OCI-LY7 (cell line): ENCODE measurements at regions not wholly inside any gene's neighbourhood (a gene's known extent, or its start where the extent isn't known, plus 50 kb on each side); places are given as distances from the start of the nearest gene placed in this dataset.

Experiments
- BruUV-seq: library from RNA; stranded (reverse); fragments of 400-500 nt; replicated peaks from 2 replicates; lab custom pipeline; 2021; lab: Mats Ljungman, UMichigan
- CTCF ChIA-PET: fragments of 300-600 bp; sonication (Branson Sonifier 250); formaldehyde crosslinking; loops from one replicate; lab custom pipeline; 2022; ENCODE audit warnings: antibody characterized with exemption; ENCODE audit not compliant: unreplicated experiment; lab: Charles Lee
- POLR2A ChIA-PET: fragments of 300-600 bp; sonication (Branson Sonifier 250); formaldehyde crosslinking; loops from one replicate; lab custom pipeline; 2022; ENCODE audit warnings: antibody characterized with exemption; lab: Charles Lee
- DNase-seq: peaks from one replicate; pipeline ENCODE4 v3.0.0-alpha.2; 2015; ENCODE audit warnings: low spot score
- H2AFZ ChIP-seq: fragments of 200-600 bp; sonication (generic), shearing (Covaris generic); 2 replicates; pipeline ENCODE4 v1.6.1; 2014; ENCODE audit warnings: mild to moderate bottlenecking, antibody characterized with exemption, low read length, moderate library complexity
- H3K27ac ChIP-seq: fragments of 200-600 bp; sonication (generic); 2 replicates; pipeline ENCODE4 v1.5.1; 2014; ENCODE audit warnings: mixed run types, low read depth, mild to moderate bottlenecking, moderate library complexity, low read length, inconsistent platforms; ENCODE audit not compliant: poor library complexity, severe bottlenecking
- H3K36me3 ChIP-seq: fragments of 200-600 bp; sonication (generic); 2 replicates; pipeline ENCODE4 v1.6.1; 2014; ENCODE audit warnings: mild to moderate bottlenecking, antibody characterized with exemption, low read length, moderate library complexity, mixed read lengths; ENCODE audit not compliant: insufficient read depth
- H3K4me1 ChIP-seq: fragments of 200-600 bp; sonication (generic); 2 replicates; pipeline ENCODE4 v1.5.1; 2014; ENCODE audit warnings: mild to moderate bottlenecking, low read length; ENCODE audit not compliant: insufficient read depth, poor library complexity, severe bottlenecking
- H3K4me2 ChIP-seq: fragments of 200-600 bp; sonication (generic); 2 replicates; pipeline ENCODE4 v1.6.1; 2014; ENCODE audit warnings: mild to moderate bottlenecking, low read length
- H3K4me3 ChIP-seq: fragments of 200-600 bp; sonication (generic); 2 replicates; pipeline ENCODE4 v1.5.1; 2014; ENCODE audit warnings: mild to moderate bottlenecking, low read depth, low read length; ENCODE audit not compliant: poor library complexity, severe bottlenecking
- H3K79me2 ChIP-seq: fragments of 200-600 bp; sonication (generic); 2 replicates; pipeline ENCODE4 v1.6.1; 2016; ENCODE audit warnings: low read depth, mild to moderate bottlenecking, low read length, moderate library complexity, mixed read lengths; ENCODE audit not compliant: insufficient read depth
- H3K9me2 ChIP-seq: fragments of 200-600 bp; sonication (generic); 2 replicates; pipeline ENCODE4 v1.6.1; 2016; ENCODE audit warnings: mild to moderate bottlenecking, low read length, mixed read lengths; ENCODE audit not compliant: insufficient read depth
- H3K9me3 ChIP-seq: fragments of 200-600 bp; sonication (generic); 2 replicates; pipeline ENCODE4 v1.6.1; 2014; ENCODE audit warnings: mild to moderate bottlenecking, mixed run types, low read length, mixed read lengths
- H4K20me1 ChIP-seq: fragments of 200-600 bp; sonication (generic); 2 replicates; pipeline ENCODE4 v1.6.1; 2014; ENCODE audit warnings: mild to moderate bottlenecking, antibody characterized with exemption, low read length, moderate library complexity, mixed read lengths; ENCODE audit not compliant: insufficient read depth
- EZH2phosphoT487 ChIP-seq: fragments of 200-600 bp; sonication (generic); IDR thresholded peaks from 2 replicates; pipeline ENCODE4 v1.6.1; 2018; ENCODE audit warnings: low read depth, borderline replicate concordance, mild to moderate bottlenecking, mixed run types, antibody characterized with exemption, low read length, moderate library complexity, mixed read lengths
- intact Hi-C: fragments of 100-400 bp; cut with micrococcal nuclease; formaldehyde crosslinking; loops from one replicate; pipeline ENCODE4 v1.10.0; 2022; ENCODE audit not compliant: unreplicated experiment
- TF ChIP-seq, protein P1 (sequence below): fragments of 200-600 bp; sonication (generic); conservative IDR thresholded peaks from 2 replicates; pipeline ENCODE4 v1.5.1; 2014; ENCODE audit warnings: mild to moderate bottlenecking, antibody characterized with exemption, low read length, moderate library complexity, mixed read lengths

DNA sequence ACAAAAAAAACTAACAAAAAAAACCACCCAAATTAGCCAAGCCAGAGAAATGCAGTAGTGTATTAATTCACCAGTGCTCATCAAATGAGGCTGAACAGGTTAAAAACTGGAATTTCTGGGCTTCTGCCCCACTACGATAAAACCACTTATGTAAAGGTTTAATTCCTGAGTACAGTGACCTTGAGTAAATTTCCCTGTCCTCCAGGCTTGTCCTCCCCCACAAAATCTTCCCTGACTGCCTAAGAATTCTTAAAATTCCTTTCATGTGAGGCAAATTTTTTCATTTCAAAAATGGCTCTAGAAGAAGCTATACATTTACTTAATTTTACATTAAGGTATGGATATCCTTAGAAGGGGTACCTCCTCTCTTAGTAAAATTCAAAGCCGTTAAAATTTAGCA, 80.1 kb upstream of the ID4 start:
- no peaks in the 10 kb centered on the region for H3K9me2 ChIP-seq
- no peak overlapping the region for H3K4me3 ChIP-seq
- H3K36me3 ChIP-seq = no peaks in the 10 kb centered on the region
- H2AFZ ChIP-seq = no peak overlapping the region
- H3K27ac ChIP-seq = no peak overlapping the region
- no peak overlapping the region for H3K4me2 ChIP-seq
- no peaks in the 10 kb centered on the region for H3K9me3 ChIP-seq
- intact Hi-C loops = no loop called here
- H3K4me1 ChIP-seq = peaks cover 11% of the 10 kb centered on the region
- H4K20me1 ChIP-seq = no peaks in the 10 kb centered on the region
- DNase-seq = no peak
- TF ChIP-seq, protein P1, sequence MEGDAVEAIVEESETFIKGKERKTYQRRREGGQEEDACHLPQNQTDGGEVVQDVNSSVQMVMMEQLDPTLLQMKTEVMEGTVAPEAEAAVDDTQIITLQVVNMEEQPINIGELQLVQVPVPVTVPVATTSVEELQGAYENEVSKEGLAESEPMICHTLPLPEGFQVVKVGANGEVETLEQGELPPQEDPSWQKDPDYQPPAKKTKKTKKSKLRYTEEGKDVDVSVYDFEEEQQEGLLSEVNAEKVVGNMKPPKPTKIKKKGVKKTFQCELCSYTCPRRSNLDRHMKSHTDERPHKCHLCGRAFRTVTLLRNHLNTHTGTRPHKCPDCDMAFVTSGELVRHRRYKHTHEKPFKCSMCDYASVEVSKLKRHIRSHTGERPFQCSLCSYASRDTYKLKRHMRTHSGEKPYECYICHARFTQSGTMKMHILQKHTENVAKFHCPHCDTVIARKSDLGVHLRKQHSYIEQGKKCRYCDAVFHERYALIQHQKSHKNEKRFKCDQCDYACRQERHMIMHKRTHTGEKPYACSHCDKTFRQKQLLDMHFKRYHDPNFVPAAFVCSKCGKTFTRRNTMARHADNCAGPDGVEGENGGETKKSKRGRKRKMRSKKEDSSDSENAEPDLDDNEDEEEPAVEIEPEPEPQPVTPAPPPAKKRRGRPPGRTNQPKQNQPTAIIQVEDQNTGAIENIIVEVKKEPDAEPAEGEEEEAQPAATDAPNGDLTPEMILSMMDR = no peak
- TF ChIP-seq EZH2phosphoT487 = no peak
- BruUV-seq = no TSS peak
- CTCF ChIA-PET = no interaction called here
- no peaks in the 10 kb centered on the region for H3K79me2 ChIP-seq
- POLR2A ChIA-PET = interaction anchor here (0.7 to 2.2 kb wide), 2 partner anchors 34 to 367 kb away, joined by 3 to 4 read pairs; no protein-coding TSS in a partner anchor

DNA sequence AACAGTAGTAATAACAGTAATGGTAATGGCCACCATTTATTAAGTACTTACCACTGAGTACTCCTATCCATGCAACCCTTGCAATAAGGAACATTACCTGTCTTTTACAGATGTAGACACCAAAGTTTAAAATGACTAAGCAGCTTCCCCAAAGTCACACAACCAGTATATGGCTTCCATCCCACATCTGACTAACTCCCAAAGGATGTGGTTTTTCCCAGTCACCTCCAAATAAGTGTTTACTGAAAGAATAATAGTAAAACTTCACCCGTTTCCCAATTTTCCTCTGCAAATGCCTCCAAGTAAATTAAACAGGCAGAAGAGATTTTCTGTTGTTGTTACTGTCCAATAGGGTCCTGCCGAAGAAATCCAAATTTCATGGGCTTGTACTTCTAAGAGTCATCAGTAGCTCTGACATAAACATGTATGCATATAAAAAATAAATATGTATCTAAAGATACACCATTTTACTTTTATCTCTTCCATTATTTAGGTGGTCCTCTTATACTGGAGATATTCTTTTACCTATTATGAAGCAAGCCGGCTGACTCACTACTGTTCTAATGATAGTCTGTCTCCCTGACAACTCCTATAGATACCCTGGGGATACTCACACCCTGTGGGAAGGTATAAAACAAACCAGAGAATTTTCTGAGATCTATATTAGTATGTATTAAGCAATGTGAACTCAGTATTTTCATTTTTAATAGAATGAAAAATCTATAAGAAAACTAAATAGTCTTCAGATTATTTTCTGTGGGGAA, 77.9 kb upstream of the ID4 start:
- CTCF ChIA-PET = interaction anchor here (0.9 kb wide), 1 partner anchor 22 kb away, joined by 5 read pairs; no protein-coding TSS in a partner anchor
- no TSS peak for BruUV-seq

More for the DNA sequence above, 77.9 kb upstream of the ID4 start:
- Histone ChIP-seq H4K20me1 (no peaks in the 10 kb centered on the region), H3K9me3 (no peaks in the 10 kb centered on the region), H3K4me1 (peaks cover 11% of the 10 kb centered on the region), H3K4me3 (no peak overlapping the region), H3K9me2 (no peaks in the 10 kb centered on the region), H3K79me2 (no peaks in the 10 kb centered on the region), H3K27ac (no peak overlapping the region), H3K36me3 (no peaks in the 10 kb centered on the region), H2AFZ (no peak overlapping the region), H3K4me2 (no peak overlapping the region)
- intact Hi-C loops = no loop called here
- DNase-seq = no peak
- POLR2A ChIA-PET = interaction anchor here (1.2 to 1.3 kb wide), 2 partner anchors 13 to 81 kb away, joined by 3 to 4 read pairs; no protein-coding TSS in a partner anchor
- TF ChIP-seq, protein P1 = no peak
- no peak for TF ChIP-seq EZH2phosphoT487
